HG03135 (cell line): ENCODE measurements at regions not wholly inside any gene's neighbourhood (a gene's known extent, or its start where the extent isn't known, plus 50 kb on each side); places are given as distances from the start of the nearest gene placed in this dataset.

Source experiments
- ATAC-seq: cut with Tn5 transposase; IDR thresholded peaks from one replicate; pipeline ENCODE4 v1.9.1; 2021; ENCODE audit warnings: mild to moderate bottlenecking, moderate library complexity; ENCODE audit not compliant: unreplicated experiment

GRCh38 chr13:38602266-38602665, 84.6 kb upstream of the FREM2 start:
- ATAC-seq, result no peak

DNA sequence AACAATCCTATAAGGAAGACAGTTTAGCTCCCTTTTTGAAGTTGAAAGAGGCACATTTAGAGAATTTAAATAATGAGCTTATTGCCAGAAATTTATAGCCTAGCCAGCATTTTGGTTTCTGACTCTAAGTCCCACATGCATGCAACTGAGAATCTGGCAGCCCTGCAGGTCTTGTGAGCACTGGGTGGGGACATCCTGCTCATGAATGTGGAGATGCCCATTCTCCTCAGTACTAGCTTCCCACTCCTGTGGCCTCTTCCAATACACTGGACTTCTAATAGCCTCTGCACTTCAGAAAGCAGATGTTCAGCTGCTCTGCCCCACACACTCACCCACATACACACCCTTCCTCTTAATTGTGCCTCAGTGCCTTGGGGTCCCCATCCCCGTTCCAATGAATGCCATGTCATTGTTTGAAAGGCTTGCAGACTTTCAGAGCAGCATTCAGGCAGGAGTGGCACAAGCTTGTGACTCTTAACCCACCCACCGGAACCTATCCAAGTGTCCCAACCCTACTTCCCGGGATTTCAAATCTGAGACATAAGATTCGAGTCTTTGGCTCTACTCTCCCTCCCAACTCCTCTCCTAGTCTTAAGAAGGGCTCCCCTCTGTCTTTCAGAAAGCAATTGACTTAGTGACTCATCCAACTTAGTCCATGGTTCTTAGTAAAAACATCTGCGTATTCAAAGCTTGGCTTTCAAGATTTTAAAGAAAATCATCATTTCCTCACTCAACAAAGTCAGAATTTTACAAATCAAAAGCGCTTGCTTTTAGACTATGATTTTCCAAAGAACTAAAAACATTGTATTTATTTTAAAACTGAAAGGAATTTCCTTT, 80.0 kb upstream of the FREM2 start:
- no peak for ATAC-seq

DNA sequence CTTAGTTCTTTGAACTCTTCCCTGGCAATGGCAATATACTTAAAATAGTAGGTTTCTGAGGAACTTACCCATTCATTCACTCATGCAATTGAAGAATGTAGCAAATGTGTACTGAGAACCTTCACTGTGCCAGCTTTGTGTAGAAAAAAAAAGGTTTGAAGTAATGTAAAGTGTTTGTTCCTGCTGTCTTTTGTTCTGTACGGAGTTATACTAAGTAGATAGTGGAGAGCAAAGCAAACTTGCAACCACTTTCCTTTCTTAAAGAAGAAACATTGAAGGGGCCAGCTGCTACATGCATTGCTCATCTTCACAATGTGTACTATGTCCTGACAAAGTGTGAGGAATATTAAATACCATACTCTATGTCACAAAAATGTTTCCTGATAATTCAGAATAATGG, 68.9 kb upstream of the FREM2 start:
- ATAC-seq, result no peak

GRCh38 chr13:38618336-38618735, 68.5 kb upstream of the FREM2 start:
- no peak for ATAC-seq

- ATAC-seq, result no peak
Observed at GRCh38 chr13:38618881-38619280, 68.0 kb upstream of the FREM2 start.

GRCh38 chr13:38620876-38621275, 66.0 kb upstream of the FREM2 start:
- ATAC-seq, result no peak

GRCh38 chr13:38624822-38625221, 62.1 kb upstream of the FREM2 start:
- no peak for ATAC-seq

GRCh38 chr13:38628554-38628953, 58.3 kb upstream of the FREM2 start:
- ATAC-seq, result no peak

GRCh38 chr13:38630780-38631179, 56.1 kb upstream of the FREM2 start:
- ATAC-seq, result no peak

DNA sequence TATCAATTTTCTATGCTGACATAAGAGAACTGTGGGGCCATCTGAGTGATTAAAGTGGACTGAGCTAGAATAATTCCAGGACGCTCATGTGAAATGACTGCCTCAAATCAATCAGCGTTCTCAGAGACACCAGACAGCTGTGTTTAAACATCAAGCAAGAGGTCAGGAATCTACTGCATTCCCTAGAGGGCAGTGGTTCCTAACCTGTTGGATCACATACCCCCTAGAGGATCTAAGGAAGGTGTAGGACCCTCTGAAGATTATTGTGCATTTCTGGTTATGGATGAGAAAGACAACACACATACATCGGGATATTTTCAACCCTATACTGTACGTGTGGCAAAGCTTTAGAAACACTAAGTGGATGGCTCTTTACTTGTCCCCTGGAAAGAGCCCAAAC, 51.8 kb upstream of the FREM2 start:
- no peak for ATAC-seq

DNA sequence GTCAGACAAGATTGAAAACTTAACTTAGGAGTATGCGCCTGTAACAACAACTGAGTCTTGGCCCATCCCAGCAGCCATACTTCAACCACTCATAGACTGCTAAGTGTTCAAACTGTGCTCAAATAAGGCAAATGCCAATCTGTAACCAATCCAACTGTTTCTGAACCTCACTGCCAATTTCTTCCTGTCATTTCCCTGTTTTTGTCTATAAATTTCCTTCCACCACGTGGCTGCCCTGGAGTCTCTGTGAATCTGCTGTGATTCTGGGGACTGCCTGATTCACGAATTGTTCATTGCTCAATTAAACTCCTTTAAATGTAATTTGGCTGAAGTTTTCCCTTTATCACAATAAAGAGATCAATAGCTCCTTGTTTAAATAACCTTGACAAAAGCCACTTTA, 50.8 kb upstream of the FREM2 start:
- ATAC-seq, result no peak

DNA sequence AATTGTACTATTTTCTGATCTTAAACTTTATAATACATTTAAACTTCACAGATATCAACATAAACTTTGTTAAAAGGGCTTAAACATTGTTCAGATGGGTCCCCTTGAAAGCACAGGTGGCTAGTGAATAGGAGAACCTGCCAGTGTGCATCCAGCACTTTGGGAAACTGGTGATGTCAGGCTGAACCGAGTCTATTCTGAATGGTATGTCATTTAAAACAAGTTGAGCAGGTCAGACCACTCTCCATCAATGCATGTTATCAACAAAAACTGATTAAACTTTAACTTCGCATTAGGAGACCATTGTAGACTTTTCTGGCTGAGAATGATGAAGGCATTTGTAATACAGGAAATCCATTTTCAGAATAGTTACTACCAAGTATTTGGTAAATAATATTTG, 50.1 kb upstream of the FREM2 start:
- no peak for ATAC-seq
